LNCaP clone FGC (cell line): ENCODE measurements at regions not wholly inside any gene's neighbourhood (a gene's known extent, or its start where the extent isn't known, plus 50 kb on each side); places are given as distances from the start of the nearest gene placed in this dataset.

ENCODE experiments used
- DNase-seq: peaks from one replicate; pipeline ENCODE4 v3.0.0-alpha.2; 2011; ENCODE audit warnings: low read depth
- H3K4me3 ChIP-seq: 2 replicates; pipeline ENCODE4 v1.5.1; 2011; ENCODE audit warnings: mild to moderate bottlenecking, low read depth, low read length, control low read depth
- TF ChIP-seq, protein P1 (sequence below): IDR thresholded peaks from 2 replicates; pipeline ENCODE4 v1.5.1; 2012; ENCODE audit warnings: mild to moderate bottlenecking; ENCODE audit not compliant: control insufficient read depth, insufficient read depth; ENCODE audit errors: extremely low read depth

- TF ChIP-seq, protein P1, sequence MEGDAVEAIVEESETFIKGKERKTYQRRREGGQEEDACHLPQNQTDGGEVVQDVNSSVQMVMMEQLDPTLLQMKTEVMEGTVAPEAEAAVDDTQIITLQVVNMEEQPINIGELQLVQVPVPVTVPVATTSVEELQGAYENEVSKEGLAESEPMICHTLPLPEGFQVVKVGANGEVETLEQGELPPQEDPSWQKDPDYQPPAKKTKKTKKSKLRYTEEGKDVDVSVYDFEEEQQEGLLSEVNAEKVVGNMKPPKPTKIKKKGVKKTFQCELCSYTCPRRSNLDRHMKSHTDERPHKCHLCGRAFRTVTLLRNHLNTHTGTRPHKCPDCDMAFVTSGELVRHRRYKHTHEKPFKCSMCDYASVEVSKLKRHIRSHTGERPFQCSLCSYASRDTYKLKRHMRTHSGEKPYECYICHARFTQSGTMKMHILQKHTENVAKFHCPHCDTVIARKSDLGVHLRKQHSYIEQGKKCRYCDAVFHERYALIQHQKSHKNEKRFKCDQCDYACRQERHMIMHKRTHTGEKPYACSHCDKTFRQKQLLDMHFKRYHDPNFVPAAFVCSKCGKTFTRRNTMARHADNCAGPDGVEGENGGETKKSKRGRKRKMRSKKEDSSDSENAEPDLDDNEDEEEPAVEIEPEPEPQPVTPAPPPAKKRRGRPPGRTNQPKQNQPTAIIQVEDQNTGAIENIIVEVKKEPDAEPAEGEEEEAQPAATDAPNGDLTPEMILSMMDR: no peak
- no peak for DNase-seq
- H3K4me3 ChIP-seq: no peak overlapping the region
These were observed 378.4 kb upstream of the PIK3C3 start for GRCh38 chr18:41576643-41577042.

GRCh38 chr18:41569867-41570266 is 385.2 kb upstream of the PIK3C3 start:
- no peak overlapping the region for H3K4me3 ChIP-seq
- TF ChIP-seq, protein P1: no peak
- DNase-seq: peak; percentile 8

DNA sequence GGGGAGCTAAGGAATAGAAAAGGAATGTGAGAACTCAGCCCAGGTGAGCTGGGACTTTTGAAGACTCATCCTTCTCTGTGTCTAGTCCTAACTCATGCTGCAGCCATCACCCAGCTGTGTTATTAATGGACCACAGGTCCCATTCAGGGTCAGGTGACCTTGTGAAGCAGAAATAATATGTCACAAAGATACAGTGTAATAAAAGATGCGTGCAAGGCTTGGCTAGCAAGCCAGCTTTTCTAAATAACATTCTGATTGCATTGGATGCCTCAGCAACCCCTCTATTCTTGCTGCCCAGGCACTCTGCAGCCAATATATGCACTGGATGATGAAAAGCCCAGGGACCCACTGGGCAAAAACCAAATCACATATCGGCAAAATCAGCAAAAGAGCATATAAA is 393.1 kb upstream of the PIK3C3 start:
- no peak for DNase-seq
- H3K4me3 ChIP-seq: no peak overlapping the region
- TF ChIP-seq, protein P1: no peak

DNA sequence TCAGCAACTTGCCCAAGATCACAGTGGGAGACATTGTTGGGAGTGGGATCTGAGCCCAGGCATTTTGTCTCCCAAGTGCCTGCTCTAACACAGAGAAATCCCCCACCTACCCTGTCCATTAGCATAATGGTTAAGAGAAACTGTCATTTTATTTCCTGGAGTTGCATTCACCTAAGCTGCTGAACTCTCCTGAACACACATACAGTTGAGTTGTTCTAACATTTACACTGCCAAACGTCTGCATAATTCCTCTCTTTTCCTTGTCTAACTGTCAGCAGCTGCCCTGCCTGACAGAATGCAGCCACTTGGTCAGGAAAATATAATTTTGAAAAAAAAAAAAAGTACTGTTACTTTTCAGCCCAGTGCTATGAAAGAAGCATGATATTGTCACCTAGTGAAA is 396.3 kb upstream of the PIK3C3 start:
- DNase-seq: no peak
- H3K4me3 ChIP-seq: no peak overlapping the region
- TF ChIP-seq, protein P1: no peak

- TF ChIP-seq, protein P1: no peak
- no peak for DNase-seq
These were observed 401.3 kb upstream of the PIK3C3 start for GRCh38 chr18:41553716-41554115.

GRCh38 chr18:41548521-41549260 is 406.3 kb upstream of the PIK3C3 start:
- TF ChIP-seq, protein P1: no peak
- no peak for DNase-seq
- no peak overlapping the region for H3K4me3 ChIP-seq

More at GRCh38 chr18:41553716-41554115, 401.3 kb upstream of the PIK3C3 start:
- no peak overlapping the region for H3K4me3 ChIP-seq
